Stimulated activated naive CD4-positive, alpha-beta T cell treated with Interleukin-2 at 50 U/mL for 16 hours (primary cell): ENCODE measurements at regions not wholly inside any gene's neighbourhood (a gene's known extent, or its start where the extent isn't known, plus 50 kb on each side); places are given as distances from the start of the nearest gene placed in this dataset.

ENCODE experiments used
- DNase-seq: peaks from one replicate; lab custom pipeline; 2025; lab: John Stamatoyannopoulos, UW

DNA sequence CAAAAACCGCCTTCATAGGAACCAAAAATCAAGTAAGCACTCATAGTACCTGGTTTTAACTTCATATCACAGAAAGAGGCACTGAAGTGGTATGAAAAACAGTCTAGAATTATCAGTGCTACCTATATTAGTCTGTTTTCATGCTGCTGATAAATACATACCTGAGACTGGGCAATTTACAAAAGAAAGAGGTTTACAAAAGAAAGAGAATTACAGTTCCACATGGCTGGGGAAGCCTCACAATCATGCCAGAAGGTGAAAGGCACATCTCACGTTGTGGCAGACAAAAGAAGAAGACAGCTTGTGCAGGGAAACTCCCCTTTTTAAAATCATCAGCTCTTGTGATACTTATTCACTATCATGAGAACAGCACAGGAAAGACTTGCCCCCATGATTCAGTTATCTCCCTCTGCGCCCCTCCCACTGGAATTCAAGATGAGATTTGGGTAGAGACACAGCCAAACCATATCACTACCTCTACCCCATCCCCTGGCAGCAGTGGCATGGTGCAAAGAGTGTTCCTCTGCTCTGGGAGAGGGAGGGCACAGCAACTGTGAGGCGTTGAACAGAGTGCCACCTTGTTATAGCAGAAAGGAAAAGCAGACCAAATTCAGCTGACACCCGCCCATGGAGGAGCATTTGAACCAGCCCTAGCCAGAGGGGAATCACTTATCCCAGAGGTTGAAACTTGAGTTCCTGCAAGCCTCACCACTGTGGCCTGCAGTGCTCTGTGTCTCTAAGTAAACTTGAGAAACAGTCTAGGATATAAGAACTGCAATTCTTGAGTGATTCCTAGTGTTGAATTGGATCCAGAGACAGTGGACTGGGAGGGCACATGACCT, 61.9 kb upstream of the PTPRZ1 start:
- no peak for DNase-seq

DNA sequence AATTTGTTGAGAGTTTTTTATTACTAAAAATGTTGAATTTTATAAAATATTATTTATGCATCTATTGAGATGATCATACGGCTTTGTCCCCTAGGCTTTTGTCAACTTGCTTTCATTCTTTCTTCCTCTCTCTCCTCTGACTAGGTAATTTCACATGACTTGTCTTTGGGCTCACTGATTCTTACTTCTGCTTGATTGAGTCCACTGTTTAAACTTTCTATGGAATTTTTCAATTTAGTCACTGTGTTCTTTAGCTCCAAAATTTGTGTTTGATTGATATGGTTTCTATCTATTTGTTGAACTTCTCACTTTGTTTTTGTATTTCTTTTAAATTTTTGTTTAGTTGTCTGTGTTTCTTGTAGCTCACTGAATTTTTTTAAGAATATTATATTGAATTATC, 65.9 kb upstream of the PTPRZ1 start:
- no peak for DNase-seq

DNA sequence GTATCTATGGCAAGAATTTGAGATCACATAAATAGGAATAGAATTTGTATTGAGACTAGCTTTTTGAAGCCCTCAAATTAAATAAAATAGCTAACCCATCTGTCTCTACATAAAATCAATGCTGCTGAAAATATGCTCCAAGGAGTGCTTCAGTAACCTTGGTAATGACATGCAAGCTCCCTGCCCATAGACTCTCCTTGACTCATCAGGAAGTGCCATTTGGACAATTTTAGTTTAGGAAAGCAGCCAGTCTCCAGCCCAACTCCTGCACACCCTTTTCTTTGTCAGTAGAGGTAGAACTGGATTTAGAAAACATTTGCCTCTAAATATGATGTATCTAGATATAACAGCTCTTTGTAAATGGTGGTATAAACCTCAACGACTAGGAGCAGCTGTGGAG, 69.9 kb upstream of the PTPRZ1 start:
- no peak for DNase-seq

DNA sequence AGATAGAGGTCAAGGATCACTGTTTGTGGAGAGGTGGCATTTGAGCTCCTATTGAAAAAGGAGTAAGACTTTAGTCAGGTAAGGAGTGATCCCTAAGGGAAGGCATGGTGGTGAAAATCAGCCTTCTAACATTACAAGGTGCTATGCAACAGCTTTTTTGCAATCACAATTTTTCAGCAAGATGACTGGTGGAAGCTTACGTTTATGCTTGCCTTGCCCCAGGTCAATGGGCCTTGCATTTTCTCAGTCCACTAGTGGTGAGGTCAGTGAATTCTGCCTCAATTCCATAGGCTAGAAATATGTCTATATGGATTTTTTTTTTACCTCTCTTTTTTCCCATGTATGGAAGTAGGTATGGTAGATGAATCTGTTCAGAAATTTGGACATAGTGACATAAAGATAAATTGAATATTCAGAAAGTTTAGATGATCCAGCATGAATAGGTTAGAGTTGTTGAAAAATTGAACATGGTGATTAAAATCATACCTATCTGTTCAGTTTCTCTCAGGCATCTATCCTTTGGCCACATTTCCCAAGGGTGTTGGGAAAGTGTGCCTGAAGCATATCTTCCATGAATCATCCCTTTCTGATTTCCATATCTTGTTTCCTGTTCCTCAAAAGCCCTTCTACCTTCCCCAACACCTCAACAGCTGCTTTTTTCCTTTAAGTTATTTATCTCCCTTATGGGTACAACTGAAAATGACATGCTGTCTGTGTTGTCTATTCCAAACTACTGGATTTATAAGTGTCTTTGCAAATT, 71.9 kb upstream of the PTPRZ1 start:
- DNase-seq: no peak

DNA sequence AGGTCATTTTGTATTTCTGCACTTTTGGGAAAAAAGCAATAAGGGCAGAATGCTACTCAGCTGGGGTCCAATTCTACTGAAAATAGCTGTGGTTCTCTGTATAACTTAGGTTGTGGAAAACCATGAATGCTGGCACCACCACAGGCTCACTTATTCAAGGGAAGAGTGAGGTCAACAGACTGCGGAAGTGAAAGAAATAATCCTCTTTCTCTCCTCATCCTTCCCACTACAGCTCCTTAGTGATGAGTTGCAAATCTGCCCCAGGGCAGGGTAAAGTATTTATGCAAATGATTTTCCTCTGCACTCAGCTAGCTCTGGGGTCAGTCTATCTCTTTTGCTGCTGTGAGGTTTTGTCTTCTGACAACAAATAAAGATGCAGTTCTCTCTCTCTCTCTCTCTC, 74.1 kb upstream of the PTPRZ1 start:
- DNase-seq: no peak

DNA sequence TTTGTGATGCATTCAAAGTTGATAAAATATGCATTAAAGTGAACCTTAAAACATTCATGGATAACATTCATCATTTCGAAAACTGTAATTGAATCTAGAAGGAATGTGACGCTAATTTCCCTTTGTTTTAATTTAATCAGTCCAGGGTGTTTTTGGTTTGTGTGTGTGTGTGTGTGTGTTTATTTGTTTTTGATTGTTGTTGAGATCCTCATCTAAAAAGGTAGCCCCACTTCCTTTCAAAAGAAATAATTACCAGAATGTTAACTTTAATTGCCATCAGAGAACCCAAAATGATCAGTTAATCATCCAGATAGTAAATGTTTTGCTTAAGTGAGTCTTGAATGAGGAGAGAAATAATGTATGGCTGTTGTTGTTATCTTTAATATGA, 74.5 kb upstream of the PTPRZ1 start:
- DNase-seq: no peak

DNA sequence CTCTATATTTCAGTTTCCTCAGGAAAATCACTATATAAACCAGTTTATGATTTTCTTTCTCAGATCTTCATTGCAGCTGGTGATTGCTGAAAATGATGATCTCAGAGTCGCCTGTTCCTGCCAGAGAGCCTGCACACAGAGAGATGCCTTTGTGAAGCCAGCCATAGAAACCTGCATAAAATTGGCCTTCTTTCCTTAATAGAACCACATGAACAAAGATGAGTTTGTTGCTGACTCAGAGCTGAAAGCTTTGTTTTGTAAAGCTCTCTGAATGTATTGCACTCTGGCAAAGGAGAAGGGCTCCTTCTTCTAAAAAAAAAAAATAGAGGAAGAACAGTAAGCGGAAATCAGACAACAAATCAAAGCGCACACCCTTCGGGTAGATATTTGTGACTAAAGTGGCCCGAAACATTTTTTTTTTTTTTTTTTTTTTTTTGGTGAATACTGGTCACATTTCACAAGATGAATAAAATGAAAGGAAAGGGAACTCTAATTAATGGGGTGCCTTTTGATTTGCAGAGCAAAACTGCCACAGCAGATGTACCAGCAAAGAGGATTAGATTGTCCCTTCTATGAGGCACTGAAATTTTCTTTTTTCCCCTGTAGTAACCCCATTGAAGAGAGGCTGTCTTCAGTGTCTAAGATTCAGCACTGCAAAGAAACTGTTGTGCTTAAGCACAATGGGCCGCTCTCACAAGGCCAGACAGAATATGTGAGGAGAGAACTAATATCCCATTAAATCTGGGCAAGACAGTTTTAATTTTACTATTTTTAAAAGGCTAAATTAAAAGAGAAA, 75.1 kb upstream of the PTPRZ1 start:
- DNase-seq: no peak

DNA sequence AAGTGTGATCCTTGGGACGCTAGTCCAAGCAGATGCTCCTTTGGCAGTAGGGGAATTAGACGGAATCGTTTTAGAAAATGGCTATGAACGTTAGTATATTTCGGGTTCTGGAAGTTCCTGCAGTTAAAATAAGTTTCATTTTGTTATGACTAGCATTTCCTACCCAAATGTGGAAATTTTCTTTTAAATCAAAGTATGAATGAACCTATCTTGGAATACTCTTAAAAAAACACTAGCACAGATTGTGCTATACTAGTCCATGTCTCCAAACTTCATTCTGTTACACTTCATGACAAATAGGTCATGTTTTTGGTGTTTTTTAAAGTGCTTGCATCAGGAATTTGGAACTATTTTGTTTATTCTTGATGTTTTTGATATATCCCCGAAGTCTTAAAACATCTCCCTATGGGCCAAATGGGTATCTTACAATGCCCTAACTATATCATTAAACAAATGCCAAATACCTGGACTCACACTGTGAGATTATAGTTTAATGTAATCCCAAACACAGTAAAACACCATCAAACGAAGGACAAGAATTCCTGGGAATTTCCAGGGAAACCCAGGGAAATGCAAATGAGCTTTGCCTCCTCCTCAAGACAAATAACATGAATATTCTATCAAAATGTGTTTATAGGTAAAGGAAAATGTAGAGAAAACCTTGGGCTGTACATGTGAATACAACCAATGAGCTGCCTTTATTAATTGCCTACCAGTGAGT, 75.9 kb upstream of the PTPRZ1 start:
- no peak for DNase-seq

DNA sequence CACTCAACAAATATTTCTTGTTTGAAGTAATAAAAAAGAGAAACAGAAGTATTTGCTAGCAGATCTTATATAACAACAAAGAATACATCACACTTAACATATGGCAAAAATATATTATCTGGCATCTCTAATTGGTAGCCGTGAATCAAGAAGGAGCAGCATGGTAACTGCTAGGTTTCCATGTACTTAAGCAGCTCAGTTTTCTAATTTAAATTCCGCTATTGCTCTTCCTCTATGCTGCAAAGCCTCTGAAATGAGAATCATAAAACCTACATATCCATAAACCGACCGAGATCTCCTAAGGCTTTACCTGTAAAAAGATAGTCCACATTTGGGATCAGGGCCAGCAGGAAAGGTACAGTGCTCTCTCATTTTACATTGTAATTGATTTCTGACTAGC, 76.6 kb upstream of the PTPRZ1 start:
- DNase-seq: no peak

DNA sequence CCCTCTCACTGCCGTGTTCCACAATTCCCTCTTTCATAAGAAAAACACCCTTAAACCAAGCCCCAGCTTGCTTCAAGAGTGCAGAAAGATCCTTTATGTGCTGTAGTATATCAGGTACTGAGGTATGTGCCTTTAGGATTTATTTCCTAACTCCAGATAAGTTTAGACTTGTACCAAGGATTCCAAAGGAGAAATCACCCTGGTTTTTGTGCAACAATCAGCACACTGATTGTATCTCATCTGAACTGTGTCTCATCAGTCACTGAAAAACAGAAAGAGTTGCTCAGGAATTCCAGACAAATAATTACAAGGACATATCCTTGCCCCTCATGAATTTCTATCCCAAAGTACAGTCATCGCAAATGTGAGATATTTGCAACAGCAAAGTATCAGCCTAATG, 77.2 kb upstream of the PTPRZ1 start:
- DNase-seq: no peak

DNA sequence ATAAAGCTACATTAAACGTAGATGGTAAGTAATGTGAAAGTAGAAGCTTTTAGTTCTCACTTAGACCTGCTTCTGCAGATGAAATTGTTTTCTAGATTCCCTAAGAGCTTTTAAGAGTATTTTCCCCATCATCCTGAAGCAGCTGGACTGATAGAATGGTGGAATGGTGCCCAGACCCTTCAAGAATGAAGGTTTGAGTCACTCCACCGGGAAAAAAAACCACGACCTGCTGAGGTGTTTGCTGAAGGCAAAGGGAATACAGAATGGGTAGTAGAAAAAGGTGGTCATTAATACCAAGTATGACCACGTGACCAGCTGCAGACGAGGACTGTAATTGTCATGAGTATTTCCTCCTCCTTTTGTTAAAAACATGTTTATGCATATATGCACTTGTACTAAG, 79.2 kb upstream of the PTPRZ1 start:
- DNase-seq: no peak

DNA sequence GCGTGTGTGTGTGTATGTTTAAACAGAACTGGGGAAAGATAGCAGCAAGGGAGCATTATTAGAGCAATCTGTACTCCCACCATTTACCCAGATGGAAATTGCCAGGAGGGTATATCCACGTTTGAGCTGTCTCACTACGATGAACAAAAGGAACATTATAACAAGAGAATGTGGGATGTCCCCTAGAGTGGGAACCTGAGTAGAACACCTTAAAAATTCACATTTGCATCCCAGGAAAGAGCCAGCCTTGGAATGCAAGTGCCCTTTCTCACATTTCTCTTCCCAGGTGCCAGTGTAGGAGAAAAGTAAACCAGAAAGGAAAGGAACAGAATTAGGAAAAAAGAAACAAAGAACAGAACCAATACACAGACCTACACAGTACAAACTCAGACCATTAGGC, 95.3 kb upstream of the PTPRZ1 start:
- DNase-seq: no peak

DNA sequence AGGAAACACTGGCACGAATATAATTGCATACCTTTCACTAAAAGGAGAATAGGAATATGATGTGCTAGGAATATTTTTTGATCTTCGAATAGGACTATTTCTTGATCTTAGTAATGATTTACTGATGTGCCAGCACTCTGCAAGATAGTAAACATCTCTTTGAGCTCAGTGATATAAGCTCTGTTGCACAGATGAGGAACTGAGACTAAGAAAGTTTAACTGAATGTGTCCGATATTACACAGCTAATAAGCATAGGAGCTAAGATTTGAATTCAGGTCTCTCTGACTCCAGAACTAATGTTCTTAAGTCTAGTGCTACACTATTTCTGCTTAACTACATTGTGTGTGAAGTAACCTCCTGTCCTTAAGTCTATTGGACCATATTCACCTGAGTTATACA, 98.4 kb upstream of the PTPRZ1 start:
- DNase-seq: no peak

DNA sequence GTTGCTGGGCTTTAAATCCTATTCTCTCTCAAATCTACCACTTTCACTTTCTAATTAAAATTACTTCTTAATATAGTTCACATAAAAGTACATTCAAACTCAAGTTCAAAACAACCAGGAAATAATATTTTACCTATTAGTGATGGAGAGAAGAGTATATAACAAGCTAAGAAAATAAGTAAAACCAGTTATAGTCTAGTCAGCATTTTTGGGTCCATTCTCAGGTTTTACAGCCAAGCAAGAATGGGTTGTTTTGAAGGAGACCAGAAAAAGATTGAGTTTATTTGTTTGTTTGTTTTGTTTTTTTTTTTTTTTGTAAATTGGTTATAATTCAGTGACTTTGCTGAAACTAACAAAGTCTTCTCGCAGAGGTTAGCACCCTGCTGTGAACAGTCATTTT, 106.3 kb upstream of the PTPRZ1 start:
- no peak for DNase-seq

DNA sequence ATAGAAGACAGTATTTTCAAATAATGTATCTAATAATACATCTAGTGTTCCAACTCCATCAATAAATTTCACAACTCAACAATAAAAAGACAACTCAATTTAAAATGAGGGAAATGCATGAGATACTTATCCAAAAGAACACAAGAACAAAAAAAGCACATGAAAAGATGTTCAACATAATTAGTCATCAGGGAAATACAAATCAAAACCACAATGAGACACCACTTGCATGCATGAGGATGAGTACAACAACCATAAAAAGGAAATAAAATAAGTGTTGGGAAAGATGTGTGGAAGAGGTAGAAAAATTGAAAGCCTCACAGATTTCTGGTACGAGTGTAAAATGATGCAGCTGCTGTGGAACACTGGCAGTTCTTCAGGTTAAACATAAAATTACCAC, 111.6 kb upstream of the PTPRZ1 start:
- no peak for DNase-seq

DNA sequence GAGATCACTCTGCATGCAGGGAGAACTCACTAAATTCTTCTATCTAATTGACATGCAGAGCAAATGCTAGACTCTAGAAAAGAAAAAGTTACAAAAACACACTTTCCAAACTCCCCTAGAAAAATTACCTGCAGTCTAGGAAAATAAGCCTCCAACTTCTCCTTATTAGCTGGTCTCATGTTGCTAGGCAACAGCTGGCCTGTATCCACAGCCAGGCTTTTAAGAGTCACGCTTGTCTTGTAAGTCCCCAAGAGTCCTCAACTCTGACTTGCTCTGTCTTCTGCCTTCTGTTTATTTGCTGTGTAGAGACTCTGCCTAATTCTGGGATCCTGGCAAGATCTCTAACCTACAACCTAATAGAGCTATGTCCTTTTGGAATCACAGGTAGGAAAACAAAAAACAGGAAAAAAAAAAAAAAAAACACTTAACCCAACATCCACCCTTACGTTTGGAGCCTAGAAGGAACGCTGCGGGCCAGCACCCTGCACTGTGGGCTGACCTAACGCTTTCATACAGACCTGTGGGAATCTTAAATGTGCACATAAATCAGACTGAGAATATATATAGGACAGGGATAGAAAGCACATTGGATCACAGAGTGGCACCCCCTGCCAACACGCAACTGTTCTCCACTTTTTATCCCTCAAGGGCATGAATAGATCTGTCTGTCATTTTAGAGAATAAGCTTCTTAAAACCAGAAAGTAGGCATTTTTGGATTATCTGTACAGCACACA, 117.0 kb upstream of the PTPRZ1 start:
- DNase-seq: no peak

DNA sequence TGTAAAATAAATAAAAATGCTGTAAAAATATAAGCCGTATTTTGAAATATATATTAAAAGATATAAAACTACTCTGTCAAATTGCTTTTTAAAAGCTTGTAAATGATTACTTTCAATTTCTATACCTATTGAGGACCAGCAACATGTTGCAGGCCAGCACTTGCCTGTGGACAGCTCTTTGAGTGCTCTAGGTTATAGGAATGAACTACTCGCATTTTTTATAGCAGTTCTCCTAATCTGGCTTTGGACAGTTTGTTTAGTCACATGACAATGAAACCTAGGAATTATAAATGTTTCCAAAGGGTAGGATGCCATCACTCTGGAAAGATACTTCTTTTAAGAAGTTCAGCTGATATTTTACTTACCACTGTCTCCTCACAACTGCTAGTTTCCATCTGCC, 117.7 kb upstream of the PTPRZ1 start:
- DNase-seq: no peak

DNA sequence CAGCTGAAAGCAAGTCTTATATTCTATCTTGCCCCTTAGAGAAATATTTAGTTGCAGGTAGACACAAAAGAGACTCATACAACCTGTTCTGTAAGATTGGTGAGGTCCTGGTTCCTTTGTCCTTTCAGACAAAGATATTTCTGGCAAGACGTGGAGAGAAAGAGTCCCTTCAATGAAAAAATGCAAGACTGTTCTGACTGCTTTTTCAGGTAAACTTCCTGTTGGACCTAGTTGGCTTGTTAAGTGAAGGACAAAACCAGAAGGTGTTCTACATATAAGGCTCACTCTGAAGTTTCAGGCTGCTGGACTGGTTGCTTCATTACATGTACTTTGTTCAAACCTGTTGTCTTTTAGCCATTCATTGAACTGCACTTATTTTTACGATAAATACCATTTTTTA, 119.0 kb upstream of the PTPRZ1 start:
- DNase-seq: no peak

DNA sequence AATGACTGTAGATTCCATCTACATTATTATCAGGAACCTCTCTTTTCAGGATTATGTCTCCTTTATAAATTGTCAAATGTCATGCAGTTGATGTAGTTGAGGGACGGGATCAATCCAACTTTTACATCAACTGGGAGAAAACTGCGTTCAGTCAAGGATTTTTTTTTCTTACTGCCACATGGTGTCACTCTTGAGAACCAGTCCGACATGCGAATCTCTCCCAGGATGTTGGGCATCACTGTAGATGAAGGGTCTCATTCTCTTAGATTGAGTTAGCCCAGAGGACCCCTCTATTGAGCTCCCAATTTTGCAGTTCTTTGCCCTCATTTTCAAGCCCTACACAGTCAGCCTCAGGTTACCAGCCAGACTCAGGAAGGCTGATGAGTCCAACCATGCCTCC, 120.3 kb upstream of the PTPRZ1 start:
- DNase-seq: no peak

DNA sequence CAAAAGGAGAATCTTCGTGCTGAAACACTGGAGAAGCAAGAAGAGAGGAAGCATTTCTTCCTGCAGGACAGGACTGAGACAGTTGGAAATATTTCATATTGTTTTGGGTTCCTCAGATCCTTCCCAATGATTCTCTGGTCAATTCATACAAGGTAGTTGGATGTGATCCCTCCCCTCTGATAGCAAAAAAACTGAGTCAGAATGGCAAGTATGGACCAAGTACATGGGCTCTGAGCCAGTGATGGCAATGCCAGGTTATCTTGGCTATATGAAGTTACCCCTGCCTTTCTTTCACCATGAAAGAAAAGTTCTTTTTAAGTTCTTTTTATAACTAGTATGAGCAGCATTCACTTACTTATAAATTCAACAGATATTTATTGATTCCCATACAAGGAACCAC, 124.4 kb upstream of the PTPRZ1 start:
- DNase-seq: no peak

DNA sequence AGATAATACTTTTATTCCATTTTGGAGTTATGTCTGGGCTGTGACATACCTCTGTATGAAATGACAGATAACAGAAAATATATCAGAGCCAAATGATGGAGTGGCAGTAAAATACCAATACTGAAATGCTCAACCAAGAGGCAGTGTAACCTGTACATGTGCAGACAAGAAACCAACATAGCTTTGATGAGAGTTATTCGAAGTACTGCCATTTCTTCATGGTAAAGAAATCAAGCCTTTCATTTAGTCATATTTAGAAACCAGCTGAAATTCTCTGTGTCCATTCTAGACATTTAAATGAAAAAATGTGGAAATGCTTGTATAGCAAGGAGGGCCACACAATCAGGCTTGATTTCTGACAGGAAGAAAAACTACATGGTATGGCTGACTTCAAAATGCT, 127.1 kb upstream of the PTPRZ1 start:
- no peak for DNase-seq

DNA sequence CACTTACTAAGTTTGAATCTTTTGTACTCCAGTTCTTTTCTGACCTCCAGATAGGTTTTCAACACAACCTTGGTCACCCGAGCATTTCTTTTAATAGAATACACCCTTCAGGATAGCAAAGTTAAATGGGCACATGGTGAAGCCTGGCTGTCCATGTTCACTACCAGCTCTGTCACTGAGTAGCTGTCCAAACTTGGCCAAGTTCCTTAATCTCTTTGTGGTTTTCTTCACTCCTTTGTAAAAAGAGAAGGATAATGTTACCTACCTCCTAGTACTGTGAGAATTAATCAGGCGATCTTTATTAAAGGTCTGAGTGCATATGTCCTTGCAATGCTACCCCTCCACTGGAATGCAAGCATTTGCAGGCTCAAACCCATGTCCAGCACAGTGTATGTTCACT, 128.1 kb upstream of the PTPRZ1 start:
- DNase-seq: no peak
